ENCODE measurements at regions not wholly inside any gene's neighbourhood (a gene's known extent, or its start where the extent isn't known, plus 50 kb on each side); places are given as distances from the start of the nearest gene placed in this dataset.

GRCh38 chrX:4197971-4198370, 484.5 kb upstream of the PRKX start:
- ChIA-PET POLR2A (no interaction called here), CTCF (no interaction called here)
- no peak for DNase-seq (ENCODE audit: extremely low spot score)
- no peak for TF ChIP-seq FOXA1 (IDR thresholded peaks at IDR 0.05)
- no peak for TF ChIP-seq LEF1 (IDR thresholded peaks at IDR 0.05; ENCODE audit: borderline replicate concordance)
- TF ChIP-seq SUZ12 (IDR thresholded peaks at IDR 0.05): no peak
- TF ChIP-seq L3MBTL2 (conservative IDR thresholded peaks at IDR 0.05): no peak
- no peak for TF ChIP-seq ARNT (IDR thresholded peaks at IDR 0.05)
- no peak for TF ChIP-seq SP1 (IDR thresholded peaks at IDR 0.05)
- no peak for TF ChIP-seq ZNF384 (IDR thresholded peaks at IDR 0.05)
- TF ChIP-seq NFRKB (IDR thresholded peaks at IDR 0.05): no peak
- TF ChIP-seq, protein P1, sequence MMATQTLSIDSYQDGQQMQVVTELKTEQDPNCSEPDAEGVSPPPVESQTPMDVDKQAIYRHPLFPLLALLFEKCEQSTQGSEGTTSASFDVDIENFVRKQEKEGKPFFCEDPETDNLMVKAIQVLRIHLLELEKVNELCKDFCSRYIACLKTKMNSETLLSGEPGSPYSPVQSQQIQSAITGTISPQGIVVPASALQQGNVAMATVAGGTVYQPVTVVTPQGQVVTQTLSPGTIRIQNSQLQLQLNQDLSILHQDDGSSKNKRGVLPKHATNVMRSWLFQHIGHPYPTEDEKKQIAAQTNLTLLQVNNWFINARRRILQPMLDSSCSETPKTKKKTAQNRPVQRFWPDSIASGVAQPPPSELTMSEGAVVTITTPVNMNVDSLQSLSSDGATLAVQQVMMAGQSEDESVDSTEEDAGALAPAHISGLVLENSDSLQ (IDR thresholded peaks at IDR 0.05): no peak
- no peak for TF ChIP-seq FOXK2 (IDR thresholded peaks at IDR 0.05)
- no peak for TF ChIP-seq CTBP1 (IDR thresholded peaks at IDR 0.05; ENCODE audit: borderline replicate concordance)
- no peak for TF ChIP-seq HDGF (IDR thresholded peaks at IDR 0.05; ENCODE audit: borderline replicate concordance)
- no peak for TF ChIP-seq BHLHE40 (IDR thresholded peaks at IDR 0.05; ENCODE audit: borderline replicate concordance)
- no peak for TF ChIP-seq FOXM1 (IDR thresholded peaks at IDR 0.05; ENCODE audit: borderline replicate concordance)
- no peak for TF ChIP-seq ELF4 (IDR thresholded peaks at IDR 0.05)
- TF ChIP-seq TARDBP (IDR thresholded peaks at IDR 0.05): no peak

DNA sequence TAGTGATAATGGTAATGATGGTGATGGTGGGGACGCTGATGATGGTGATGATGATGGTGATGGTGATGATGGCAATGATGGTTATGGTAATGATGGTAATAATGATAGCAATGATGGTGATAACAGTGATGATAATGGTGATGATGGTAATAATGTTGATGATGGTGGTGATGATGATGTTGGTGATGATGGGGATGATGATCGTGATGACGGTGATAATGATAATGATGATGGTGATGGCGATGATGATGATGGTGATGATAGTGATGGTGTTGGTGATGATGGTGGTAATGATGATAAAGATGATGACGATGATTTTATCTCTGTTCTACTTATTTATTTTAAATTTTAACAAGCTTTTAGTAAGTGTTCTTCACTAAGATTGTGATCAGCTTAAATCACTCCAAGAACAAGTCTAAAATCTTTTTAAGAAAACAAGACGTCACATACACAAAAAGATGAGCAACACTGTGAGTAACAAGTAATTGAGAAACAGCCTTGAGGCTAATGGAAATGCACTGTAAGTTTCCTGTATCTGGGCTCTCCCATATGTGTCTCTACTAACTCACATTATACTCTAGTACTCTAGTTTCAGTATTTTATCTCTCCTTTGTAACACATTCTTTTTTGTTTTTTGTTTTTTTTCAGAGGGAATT, 480.2 kb upstream of the PRKX start:
- DNase-seq (ENCODE audit: extremely low spot score): no peak
- ChIA-PET POLR2A (no interaction called here), CTCF (no interaction called here)
- TF ChIP-seq FOXA1 (IDR thresholded peaks at IDR 0.05): no peak
- no peak for TF ChIP-seq CTBP1 (IDR thresholded peaks at IDR 0.05; ENCODE audit: borderline replicate concordance)
- TF ChIP-seq HDGF (IDR thresholded peaks at IDR 0.05; ENCODE audit: borderline replicate concordance): no peak
- no peak for TF ChIP-seq ELF4 (IDR thresholded peaks at IDR 0.05)
- TF ChIP-seq ARNT (IDR thresholded peaks at IDR 0.05): no peak
- TF ChIP-seq BHLHE40 (IDR thresholded peaks at IDR 0.05; ENCODE audit: borderline replicate concordance): no peak
- no peak for TF ChIP-seq LEF1 (IDR thresholded peaks at IDR 0.05; ENCODE audit: borderline replicate concordance)
- TF ChIP-seq SUZ12 (IDR thresholded peaks at IDR 0.05): no peak

- TF ChIP-seq SP1 (IDR thresholded peaks at IDR 0.05): no peak
- no peak for TF ChIP-seq TARDBP (IDR thresholded peaks at IDR 0.05)
- TF ChIP-seq NFRKB (IDR thresholded peaks at IDR 0.05): no peak
- no peak for TF ChIP-seq ELF4 (IDR thresholded peaks at IDR 0.05)
- TF ChIP-seq CTBP1 (IDR thresholded peaks at IDR 0.05; ENCODE audit: borderline replicate concordance): no peak
- no peak for TF ChIP-seq ARNT (IDR thresholded peaks at IDR 0.05)
- ChIA-PET POLR2A (no interaction called here), CTCF (no interaction called here)
- no peak for DNase-seq (ENCODE audit: extremely low spot score)
Observed at GRCh38 chrX:4186331-4186730, 472.9 kb upstream of the PRKX start.

DNA sequence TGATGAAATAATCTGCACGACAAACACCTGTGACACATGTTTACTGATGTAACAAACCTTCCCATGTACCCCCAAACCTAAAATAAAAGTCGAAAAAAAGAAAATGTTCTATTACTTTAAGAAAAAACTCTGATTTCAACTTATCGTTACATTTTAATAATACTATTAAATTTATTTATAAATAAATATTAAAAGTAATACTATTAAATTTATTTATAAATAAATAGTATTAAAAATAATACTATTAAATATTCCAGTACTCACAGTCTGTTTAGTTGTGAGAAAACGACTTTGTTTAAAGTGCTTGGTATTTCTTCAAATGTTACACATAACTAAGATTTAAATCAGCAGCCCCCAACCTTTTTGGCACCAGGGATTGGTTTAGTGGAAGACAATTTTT, 471.6 kb upstream of the PRKX start:
- ChIA-PET POLR2A (no interaction called here), CTCF (no interaction called here)
- DNase-seq (ENCODE audit: extremely low spot score): no peak
- TF ChIP-seq TARDBP (IDR thresholded peaks at IDR 0.05): no peak
- no peak for TF ChIP-seq FOXA1 (IDR thresholded peaks at IDR 0.05)
- TF ChIP-seq FOXM1 (IDR thresholded peaks at IDR 0.05; ENCODE audit: borderline replicate concordance): no peak
- no peak for TF ChIP-seq L3MBTL2 (conservative IDR thresholded peaks at IDR 0.05)
- TF ChIP-seq ELF4 (IDR thresholded peaks at IDR 0.05): no peak
- no peak for TF ChIP-seq BHLHE40 (IDR thresholded peaks at IDR 0.05; ENCODE audit: borderline replicate concordance)
- TF ChIP-seq NFRKB (IDR thresholded peaks at IDR 0.05): no peak
- TF ChIP-seq ZNF384 (IDR thresholded peaks at IDR 0.05): no peak
- no peak for TF ChIP-seq CTBP1 (IDR thresholded peaks at IDR 0.05; ENCODE audit: borderline replicate concordance)

GRCh38 chrX:4182408-4182806, 469.0 kb upstream of the PRKX start:
- POLR2A ChIA-PET: no interaction called here
- no peak for DNase-seq (ENCODE audit: extremely low spot score)
- TF ChIP-seq, protein P1 (IDR thresholded peaks at IDR 0.05): no peak
- TF ChIP-seq LEF1 (IDR thresholded peaks at IDR 0.05; ENCODE audit: borderline replicate concordance) (no peak), SP1 (IDR thresholded peaks at IDR 0.05) (no peak), ZNF384 (IDR thresholded peaks at IDR 0.05) (no peak), CTBP1 (IDR thresholded peaks at IDR 0.05; ENCODE audit: borderline replicate concordance) (no peak), L3MBTL2 (conservative IDR thresholded peaks at IDR 0.05) (no peak), BHLHE40 (IDR thresholded peaks at IDR 0.05; ENCODE audit: borderline replicate concordance) (no peak), NFRKB (IDR thresholded peaks at IDR 0.05) (no peak), SUZ12 (IDR thresholded peaks at IDR 0.05) (no peak), FOXM1 (IDR thresholded peaks at IDR 0.05; ENCODE audit: borderline replicate concordance) (no peak), HDGF (IDR thresholded peaks at IDR 0.05; ENCODE audit: borderline replicate concordance) (no peak)
- CTCF ChIA-PET: no interaction called here

DNA sequence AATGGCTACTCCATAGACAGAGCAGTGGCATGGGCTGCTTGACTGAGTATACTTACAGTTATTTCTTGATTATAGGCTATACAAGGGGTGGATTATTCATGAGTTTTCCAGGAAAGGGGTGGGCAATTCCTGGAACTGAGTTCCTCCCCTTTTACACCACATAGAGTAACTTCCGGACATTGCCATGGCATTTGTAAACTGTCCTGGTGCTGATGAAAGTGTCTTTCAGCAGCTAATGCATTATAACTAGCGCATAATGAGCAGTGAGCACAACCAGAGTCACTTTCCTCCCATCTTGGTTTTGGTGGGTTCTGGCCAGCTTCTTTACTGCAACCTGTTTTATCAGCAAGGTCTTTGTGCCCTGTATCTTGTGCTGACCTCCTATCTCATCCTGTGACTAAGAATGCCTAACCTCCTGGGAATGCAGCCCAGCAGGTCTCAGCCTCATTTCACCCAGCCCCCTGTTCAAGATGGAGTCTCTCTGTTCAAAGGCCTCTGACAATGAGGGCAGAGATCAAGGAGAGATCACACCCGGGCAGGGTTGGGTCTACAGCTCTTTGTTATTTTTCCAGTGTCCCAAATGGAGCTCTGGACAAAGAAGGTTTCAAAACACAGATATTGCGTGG, 468.4 kb upstream of the PRKX start:
- ChIA-PET POLR2A (no interaction called here), CTCF (no interaction called here)
- DNase-seq (ENCODE audit: extremely low spot score): no peak
- TF ChIP-seq ZNF384 (IDR thresholded peaks at IDR 0.05) (no peak), FOXM1 (IDR thresholded peaks at IDR 0.05; ENCODE audit: borderline replicate concordance) (no peak), ELF4 (IDR thresholded peaks at IDR 0.05) (no peak), HDGF (IDR thresholded peaks at IDR 0.05; ENCODE audit: borderline replicate concordance) (no peak), SP1 (IDR thresholded peaks at IDR 0.05) (no peak), BHLHE40 (IDR thresholded peaks at IDR 0.05; ENCODE audit: borderline replicate concordance) (no peak)

DNA sequence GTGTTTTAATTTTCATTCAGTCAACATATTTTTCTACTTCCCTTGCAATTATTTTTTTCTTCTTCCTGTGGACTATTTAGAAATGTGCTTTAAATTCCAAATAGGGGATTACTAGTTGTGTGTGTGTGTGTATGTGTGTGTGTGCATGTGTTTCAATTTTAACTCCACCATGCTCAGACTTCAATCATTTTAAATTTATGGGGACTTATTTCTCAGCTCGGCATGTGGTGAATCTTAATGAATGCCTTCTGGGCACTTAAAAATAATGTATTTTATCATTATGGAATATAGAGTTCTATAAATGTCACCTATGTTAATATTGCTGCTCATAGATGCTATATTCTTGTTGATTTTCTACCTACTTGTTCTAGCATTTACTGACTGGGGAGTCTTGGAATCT, 465.6 kb upstream of the PRKX start:
- ChIA-PET POLR2A (no interaction called here), CTCF (no interaction called here)
- TF ChIP-seq ZNF384 (IDR thresholded peaks at IDR 0.05): no peak
- no peak for TF ChIP-seq SP1 (IDR thresholded peaks at IDR 0.05)
- TF ChIP-seq ELF4 (IDR thresholded peaks at IDR 0.05): no peak
- no peak for TF ChIP-seq FOXA1 (IDR thresholded peaks at IDR 0.05)
- no peak for TF ChIP-seq L3MBTL2 (conservative IDR thresholded peaks at IDR 0.05)
- TF ChIP-seq FOXK2 (IDR thresholded peaks at IDR 0.05): no peak
- no peak for DNase-seq (ENCODE audit: extremely low spot score)
